IPS-NIHi11 (cell line): ENCODE measurements at regions not wholly inside any gene's neighbourhood (a gene's known extent, or its start where the extent isn't known, plus 50 kb on each side); places are given as distances from the start of the nearest gene placed in this dataset.
A peak's percentile ranks its signal among the peaks of the same experiment; 100 is the strongest.
"Not testable (repeated sequence)": the region's sequence is repeated elsewhere in the genome, so short reads cannot be mapped to it uniquely, and the experiment has no call there.

Source experiments
- DNase-seq: peaks from one replicate; pipeline ENCODE4 v3.0.0; 2012; ENCODE audit warnings: mixed read lengths, low spot score

DNA sequence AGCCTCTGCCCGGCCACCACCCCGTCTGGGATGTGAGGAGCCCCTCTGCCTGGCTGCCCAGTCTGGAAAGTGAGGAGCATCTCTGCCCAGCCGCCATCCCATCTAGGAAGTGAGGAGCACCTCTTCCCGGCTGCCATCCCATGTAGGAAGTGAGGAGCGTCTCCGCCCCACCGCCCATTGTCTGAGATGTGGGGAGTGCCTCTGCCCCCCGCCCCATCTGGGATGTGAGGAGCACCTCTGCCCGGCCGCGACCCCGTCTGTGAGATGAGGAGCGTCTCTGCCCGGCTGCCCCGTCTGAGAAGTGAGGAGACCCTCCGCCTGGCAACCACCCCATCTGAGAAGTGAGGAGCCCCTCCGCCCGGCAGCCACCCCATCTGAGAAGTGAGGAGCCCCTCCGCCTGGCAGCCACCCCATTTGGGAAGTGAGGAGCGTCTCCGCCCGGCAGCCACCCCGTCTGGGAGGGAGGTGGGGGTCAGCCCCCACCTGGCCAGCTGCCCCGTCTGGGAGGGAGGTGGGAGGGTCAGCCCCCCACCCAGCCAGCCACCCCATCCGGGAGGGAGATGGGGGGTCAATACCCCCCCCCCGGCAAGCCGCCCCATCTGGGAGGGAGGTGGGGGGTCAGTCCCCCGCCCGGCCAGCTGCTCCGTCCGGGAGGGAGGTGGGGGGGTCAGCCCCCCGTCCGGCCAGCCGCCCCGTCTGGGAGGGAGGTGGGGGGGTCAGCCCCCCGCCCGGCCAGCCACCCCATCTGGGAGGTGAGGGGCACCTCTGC is 195.8 kb upstream of the SYNCRIP start:
- not testable (repeated sequence) for DNase-seq

DNA sequence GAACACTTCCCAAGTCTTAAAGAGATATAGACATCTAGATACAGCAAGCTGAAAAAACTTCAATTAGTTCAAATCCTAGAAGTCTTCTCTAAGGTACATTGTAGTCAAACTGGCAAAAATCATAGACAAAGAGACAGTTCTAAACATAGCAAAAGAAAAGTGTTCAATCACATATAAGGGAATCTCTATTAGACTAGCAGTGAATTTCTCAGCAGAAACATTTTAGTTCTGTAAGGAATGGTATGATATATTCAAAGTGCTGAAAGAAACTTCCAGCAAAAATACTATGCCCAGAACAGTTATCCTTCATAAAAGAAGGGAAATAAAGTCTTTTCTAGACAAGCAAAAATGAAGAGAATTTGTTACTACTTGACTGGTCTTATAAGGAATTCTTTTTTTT is 186.3 kb upstream of the SYNCRIP start:
- no peak for DNase-seq

DNA sequence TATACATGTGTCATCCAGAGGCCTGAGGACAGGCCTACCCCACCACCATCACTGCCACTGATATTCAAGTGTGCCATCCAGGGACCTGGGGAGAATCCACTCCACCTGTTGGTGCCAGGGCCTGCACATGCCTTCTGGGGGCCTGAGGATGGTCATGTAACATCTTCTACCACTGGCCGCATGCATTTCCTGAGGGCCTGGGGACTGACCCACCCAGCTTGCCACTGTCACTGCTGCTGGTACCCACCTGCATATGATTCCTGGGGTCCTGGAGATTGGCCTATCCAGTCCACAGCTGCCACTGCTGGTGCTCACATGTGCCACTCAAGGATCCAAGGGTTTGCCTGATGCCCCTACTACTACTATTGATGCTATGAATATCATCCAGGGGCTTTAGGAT is 184.3 kb upstream of the SYNCRIP start:
- no peak for DNase-seq

DNA sequence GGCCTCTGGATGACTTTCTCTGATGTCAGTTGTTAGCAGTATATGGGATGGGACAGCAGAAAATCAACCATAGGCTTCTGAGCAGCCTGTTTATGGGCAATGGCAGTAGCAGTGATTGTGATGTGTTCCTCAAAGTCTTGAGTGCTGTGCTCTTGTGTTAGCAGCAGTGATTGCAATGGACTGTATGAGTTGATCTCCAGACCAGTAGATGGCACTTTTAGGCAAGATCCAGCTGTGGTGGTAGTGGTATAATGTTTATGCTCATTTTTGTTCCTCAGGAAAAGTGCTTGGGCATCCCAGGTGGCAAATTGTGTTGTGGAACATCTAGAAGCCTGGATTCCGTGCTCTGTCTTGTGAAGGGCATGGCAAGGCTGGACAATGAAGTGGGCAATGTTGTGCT is 181.6 kb upstream of the SYNCRIP start:
- no peak for DNase-seq

DNA sequence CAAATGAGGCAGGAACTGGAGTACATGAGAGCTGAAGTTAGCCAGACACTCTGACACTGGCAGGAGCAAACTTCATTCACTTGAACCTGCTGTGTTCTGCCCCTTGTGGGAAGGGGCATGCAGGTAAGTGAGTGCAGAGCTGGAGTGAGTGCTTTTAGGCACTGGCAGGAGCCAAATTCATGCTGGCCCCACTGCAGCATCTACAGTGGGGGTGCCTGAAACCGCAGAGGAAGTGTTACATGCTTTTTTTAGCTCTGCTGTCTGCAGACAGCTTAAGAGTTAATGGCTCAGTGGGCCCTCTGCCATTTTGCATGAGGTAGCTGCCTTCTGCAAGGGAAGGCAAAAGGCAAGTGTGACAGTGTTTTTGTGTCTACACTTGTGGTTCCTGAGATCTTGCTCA is 167.9 kb upstream of the SYNCRIP start:
- DNase-seq: no peak

DNA sequence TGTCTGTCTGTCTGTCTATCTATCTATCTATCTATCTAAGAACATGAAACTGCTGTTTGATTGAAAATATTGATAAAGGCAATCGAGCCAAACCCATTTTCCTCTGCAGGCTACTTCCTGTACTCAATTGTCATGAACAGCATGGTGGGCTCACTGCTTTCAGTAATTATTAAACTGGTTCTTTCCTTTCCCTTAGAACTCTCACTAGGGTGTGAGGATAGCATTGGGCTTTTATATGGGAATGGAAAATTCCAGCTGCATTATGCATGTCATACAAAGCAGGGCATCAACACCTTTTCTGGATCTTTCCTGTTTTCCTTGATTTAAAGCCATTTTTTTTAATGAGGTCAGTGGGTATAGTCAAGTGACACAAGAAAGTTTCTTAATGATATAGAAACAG is 161.0 kb upstream of the SYNCRIP start:
- no peak for DNase-seq

DNA sequence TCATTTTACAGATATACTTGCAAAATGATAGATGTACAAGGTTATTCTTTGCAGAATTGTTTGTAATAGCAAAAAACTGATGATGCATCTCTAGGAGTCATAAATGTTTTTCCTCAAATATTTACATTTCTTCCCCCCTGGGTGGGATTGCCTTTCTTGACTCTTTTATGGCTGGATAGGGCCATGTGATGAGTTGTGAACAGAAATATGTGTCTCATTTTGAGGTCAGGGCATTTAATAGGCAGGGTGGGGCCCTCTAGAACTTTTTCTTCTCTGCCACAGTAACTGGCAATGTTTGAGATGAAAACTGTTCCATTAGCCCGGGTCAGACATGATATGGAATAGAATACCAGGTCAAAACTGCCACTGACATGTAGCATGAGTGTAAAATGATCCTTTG is 159.5 kb upstream of the SYNCRIP start:
- no peak for DNase-seq

DNA sequence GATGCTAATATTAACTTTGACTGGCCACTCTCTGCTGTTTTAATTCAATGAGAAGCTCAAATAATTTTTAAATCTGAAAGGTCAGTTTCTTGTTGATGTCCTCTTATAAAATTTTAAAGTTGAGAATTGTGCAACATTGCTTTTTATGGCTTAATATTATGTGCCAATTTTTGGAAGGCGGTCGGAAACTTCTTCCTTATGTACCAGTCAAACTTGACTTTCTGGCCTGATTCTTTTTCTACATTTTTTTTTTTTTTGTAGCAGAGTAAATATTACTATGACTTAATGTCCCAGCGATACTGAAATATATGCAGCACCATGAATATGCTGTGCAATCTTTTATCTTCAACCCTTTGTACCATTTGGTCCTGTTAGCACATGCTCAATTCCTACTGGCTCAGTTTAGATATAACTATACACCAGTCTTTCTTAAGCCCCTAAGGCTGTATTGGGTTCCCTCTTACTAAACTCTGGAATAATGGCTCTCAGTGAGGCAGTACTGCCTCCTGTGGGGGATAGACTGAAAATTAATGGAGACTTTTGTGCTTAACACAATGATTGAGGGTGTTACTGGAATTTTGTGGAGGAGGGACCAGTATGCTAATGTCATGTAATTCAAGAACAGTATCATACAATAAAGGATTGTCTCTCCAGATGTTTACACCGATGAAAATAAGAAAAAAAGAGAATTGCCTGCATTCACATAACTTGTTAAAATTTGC is 156.4 kb upstream of the SYNCRIP start:
- peak; percentile 6 for DNase-seq

DNA sequence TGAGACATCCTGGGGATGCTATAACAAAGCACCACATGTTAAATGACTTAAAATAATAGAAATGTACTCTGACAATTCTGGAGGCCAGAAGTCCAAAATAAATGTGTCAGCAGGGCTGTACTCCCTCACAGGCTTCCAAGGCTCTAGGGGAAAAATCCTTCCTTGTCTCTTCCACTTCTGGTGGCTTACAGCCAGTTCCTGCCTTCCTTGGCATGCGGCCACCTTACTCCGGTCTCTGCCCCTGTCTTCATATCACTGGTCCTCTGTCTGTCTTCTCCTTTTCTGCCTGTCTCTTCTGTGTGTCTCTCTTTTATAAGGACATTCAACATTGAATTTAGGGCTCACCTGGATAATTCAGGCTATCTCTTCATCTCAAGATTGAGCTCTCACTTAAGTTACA is 155.3 kb upstream of the SYNCRIP start:
- DNase-seq: no peak

DNA sequence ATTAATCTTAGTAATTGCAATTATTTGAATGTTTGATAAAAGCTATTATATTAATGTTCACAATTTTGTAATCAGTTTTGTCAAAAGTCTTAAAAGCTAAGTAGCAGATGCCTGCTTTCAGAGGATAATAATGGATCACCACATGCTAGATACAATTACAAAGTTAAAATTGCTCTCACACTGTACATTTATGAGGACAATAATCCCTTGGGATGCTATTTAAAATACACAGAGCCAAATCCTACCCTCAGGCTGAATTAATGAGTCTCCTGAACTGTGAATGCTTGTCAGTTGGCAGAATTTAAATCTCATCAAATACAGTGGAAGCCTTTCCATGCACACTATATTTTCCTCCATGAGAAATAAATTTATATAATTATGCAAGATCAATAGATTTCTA is 153.3 kb upstream of the SYNCRIP start:
- no peak for DNase-seq

DNA sequence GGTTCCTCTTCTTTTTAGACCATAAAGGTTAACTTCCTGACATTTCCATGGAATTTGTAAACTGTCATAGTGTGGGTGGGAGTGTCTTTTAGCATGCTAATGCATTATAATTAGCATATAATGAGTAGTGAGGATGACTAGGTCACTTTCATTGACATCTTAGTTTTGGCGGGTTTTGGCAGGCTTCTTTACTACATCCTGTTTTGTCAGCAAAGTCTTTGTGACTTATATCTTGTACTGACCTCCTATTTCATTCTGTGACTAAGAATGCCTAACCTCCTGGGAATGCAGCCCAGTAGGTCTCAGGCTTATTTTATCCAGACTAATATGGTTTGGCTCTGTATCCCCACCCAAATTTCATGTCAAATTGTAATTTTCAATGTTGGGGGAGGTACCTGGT is 149.6 kb upstream of the SYNCRIP start:
- no peak for DNase-seq

DNA sequence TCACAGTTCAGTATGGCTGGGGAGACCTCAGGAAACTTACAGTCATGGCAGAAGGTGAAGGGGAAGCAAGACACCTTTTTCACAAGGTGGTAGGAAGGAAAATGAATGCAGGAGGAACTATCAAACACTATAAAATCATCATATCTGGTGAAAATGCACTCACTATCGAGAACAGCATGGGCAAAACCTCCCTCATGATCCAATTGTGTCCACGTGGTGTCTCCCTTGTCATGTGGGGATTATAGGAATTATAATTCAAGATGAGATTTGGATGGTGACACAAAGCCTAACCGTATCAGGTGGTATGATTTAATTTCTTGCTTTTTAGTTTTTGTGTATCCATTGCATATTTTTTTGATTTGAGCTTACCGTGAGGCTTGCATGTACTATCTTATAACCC is 133.2 kb upstream of the SYNCRIP start:
- no peak for DNase-seq

DNA sequence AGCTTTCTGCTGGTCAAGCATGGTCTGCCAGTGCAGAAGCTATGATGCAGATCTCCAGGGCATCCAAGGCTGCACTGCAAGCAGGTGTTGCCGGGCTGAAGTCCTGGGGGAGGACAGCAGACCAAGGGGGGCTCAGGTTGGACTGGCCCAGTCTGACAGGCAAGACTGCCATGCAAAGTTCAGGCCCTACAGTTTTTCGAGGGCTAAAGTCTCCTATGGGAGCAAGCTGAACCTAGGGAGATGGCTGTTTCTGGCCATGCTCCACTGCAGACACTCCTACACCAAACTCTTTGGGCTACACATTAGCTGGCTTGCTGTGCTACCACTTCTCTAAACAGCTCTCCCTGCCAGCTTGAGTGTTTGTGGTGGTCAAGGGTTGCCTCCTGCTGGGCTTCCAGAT is 130.0 kb upstream of the SYNCRIP start:
- no peak for DNase-seq

DNA sequence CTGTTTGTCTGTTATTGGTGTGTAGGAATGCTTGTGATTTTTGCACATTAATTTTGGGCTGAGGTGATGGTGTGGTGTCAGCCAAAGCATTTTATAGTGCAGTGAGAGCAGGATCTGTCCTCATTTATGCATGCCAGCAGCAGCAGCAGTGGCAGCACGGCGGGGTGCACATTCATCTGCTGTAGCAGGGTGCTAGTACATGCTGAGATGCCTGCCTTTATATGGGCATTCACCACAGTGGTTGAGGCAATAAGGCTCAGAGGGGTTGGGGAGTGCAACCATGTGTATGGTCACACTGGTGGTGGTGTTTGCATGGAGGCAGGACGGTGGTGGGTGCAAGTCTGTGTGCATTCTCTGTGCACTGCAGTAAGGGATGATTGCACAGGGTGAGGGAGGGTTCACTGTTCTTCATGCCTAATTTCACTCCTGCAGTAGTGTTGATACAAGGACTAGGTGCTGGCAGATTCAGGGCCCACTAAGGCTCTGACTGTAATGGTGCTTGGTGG is 129.3 kb upstream of the SYNCRIP start:
- DNase-seq: peak; percentile 24

DNA sequence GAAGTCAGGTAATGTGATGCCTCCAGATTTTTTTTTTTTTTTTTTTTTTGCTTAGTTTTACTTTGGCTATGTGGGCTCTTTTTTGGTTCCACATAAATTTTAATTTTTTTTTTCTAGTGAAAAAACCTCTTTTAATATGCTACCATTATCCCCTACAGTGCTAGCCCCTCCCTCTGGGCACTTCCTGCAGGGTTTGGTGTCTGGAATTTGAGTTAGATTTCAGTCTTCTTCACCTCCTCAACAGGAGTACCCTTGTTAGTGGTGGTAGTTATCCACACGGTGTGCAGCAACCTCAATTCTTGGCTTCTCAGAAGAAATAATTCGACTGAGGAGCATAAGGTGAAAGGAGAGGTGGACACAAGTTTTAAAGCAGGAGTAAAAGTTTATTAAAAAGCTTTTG is 128.8 kb upstream of the SYNCRIP start:
- no peak for DNase-seq

DNA sequence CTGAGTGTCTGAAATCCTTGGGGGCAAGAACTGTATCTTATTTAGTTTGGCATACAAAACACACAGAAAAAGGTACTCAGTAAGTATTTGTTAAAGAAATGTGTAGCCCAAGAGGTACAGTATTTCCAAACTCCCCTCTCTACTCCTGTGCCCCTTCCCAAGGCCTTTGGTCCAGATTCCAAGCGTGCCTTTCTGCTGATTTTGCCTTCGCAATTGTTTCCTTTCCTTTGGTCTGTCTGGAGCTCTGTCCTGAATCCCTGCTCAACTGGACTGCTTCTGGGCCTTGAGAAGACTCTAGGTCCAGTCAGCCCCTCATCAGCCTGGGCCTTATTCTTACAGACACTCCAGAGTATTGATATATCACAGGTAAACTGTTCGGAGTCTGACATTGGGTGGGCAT is 122.2 kb upstream of the SYNCRIP start:
- no peak for DNase-seq

DNA sequence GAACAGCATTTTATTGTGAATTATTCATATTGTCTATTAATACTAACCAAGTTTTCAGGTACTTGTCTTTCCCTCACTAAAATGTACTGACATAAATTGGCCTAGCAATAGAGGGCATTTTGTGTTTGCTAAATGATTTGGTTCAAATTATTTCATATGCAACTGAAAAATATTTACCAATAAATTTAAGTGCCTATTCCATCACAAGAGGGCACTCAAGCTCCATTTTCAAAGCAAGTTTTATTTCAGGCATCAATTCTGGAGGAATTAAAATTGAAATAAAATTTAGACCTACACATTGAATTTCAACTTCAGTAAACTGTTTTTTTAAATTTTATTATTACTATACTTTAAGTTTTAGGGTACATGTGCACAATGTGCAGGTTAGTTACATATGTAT is 114.3 kb upstream of the SYNCRIP start:
- peak; percentile 22 for DNase-seq

DNA sequence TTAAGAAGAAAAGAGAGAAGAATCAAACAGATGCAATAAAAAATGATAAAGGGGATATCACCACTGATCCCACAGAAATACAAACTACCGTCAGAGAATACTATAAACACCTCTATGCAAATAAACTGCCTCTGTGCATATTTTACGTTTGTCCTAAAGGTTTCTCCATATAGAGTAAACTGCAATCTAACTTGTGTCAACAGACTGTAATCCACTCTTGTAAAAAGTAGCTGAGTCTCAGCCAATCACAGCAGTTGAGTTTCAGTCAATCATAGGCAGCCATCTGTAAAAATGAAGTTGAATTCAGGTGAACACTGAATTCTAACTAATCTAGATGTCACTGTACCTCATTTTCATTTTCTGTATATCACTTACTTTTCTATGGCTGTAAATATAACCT is 112.2 kb upstream of the SYNCRIP start:
- DNase-seq: no peak

DNA sequence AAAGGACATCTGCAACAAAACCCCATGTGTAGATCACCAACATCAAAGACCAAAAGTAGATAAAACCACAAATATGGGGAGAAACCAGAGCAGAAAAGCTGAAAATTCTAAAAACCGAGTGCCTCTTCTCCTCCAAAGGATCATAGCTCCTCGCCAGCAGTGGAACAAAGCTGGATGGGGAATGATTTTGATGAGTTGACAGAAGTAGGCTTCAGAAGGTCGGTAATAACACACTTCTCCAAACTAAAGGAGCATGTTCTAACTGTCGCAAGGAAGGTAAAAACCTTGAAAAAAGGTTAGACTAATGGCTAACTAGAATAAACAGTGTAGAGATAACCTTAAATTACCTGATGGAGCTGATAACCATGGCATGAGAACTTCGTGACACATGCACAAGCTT is 109.9 kb upstream of the SYNCRIP start:
- no peak for DNase-seq

DNA sequence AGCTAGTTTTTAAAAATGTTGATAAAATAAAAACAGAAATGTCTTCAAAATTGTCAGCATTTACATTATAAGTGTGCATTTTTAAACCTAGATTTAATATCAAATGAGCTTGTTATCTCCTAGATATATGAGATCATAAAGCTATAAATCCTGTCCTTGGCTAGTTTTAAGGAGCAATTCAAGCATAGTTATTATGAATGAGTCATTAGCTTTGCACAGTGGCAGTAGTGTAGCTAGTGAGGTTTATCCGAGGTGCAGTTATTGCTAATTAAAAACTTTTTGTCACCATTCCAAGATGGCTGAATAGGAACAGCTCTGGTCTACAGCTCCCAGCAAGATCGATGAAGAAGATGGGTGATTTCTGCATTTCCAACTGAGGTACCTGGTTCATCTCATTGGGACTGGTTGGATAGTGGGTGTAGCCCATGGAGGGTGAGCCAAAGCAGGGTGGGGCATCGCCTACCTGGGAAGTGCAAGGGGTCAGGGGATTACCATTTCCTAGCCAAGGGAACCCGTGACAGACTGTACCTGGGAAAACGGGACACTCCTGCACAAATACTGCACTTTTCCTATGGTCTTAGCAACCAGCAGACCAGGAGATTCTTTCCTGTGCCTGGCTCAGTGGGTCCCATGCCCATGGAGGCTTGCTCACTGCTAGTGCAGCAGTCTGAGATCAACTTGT is 108.8 kb upstream of the SYNCRIP start:
- DNase-seq: no peak

DNA sequence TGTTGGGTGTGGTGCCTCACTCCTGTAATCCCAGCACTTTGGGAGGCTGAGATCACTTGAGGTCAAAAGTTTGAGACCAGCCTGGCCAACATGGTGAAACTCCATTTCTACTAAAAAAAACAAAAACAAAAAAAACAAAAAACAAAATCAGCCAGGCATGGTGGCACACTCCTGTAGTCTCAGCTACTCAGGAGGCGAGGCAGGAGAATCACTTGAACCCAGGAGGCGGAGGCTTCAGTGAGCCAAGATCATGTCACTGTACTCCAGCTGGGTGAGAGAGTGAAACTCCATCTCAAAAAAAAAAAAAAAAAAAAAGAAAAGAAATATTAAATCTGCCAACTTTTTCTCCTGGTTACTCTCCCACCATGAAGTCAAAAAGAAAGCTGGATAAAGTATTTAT is 107.5 kb upstream of the SYNCRIP start:
- not testable (repeated sequence) for DNase-seq

DNA sequence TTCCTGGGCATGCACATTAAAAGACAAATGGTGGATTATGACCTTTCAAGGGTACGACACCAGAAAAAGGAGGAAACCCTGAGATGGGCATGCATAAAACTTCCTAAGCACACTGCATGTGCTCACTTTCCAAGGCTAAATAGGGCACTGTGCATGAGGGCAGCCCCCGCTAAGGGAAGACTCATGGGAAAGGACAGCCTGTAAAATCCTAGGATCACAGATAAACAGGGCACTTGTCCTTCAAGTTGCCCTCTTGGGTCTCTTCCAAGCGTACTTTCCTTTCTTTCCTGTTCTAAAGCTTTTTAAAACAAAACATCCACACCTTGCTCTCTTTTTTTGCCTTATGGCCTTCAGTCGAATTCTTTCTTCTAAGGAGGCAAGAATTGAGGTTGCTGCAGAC is 106.5 kb upstream of the SYNCRIP start:
- no peak for DNase-seq

DNA sequence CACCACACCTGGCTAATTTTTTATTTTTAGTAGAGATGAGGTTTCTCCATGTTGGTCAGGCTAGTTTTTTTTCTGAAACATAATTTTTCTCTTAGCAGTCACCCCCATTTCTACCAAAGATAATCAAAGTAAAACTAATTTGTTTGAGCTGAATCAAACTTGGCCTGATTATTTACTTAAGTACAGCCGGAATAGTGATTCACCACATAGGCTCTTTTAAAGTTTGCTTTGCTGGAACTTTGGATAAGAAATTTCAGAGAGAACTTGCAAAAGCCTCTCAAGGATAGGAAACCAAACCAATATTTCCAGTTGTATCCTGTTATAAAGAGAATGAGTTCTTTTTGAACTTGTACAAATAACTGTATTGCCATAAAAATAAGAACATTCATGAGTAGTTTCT is 105.0 kb upstream of the SYNCRIP start:
- DNase-seq: no peak
